Lower lobe of right lung (tissue), 2 donors: ENCODE measurements at regions not wholly inside any gene's neighbourhood (a gene's known extent, or its start where the extent isn't known, plus 50 kb on each side); places are given as distances from the start of the nearest gene placed in this dataset.

Source experiments
- ATAC-seq, 2 donors: fragments of 200-7000 bp; cut with Tn5 transposase; one replicate each; pipeline ENCODE4 v1.9.1; 2020 to 2022; ENCODE audit warnings: mild to moderate bottlenecking in 2 of 2, moderate library complexity in 2 of 2
- DNase-seq: peaks from one replicate; pipeline ENCODE4 v3.0.0-alpha.2; 2020
- H3K27ac ChIP-seq: fragments of 200-600 bp; one replicate; pipeline ENCODE4 v1.8.0; 2022
- H3K27me3 ChIP-seq: fragments of 200-600 bp; one replicate; pipeline ENCODE4 v1.8.0; 2022; ENCODE audit warnings: low read depth
- H3K36me3 ChIP-seq: fragments of 200-600 bp; one replicate; pipeline ENCODE4 v1.8.0; 2022; ENCODE audit warnings: mild to moderate bottlenecking
- H3K4me1 ChIP-seq: fragments of 200-600 bp; one replicate; pipeline ENCODE4 v1.8.0; 2022
- H3K4me3 ChIP-seq: fragments of 200-600 bp; one replicate; pipeline ENCODE4 v1.8.0; 2022; ENCODE audit warnings: mild to moderate bottlenecking
- H3K9me3 ChIP-seq: fragments of 200-600 bp; one replicate; pipeline ENCODE4 v1.8.0; 2022
- CTCF ChIP-seq: fragments of 200-600 bp; IDR thresholded peaks from one replicate; pipeline ENCODE4 v1.8.0; 2022; ENCODE audit warnings: antibody characterized with exemption, mild to moderate bottlenecking
- intact Hi-C: fragments of 100-400 bp; cut with DNase I; formaldehyde crosslinking; loops from one replicate; pipeline ENCODE4 v1.11.0; 2022
- donor health status: DM: no; HTN: yes; CAD: no; lungs with severe emphysema.

GRCh38 chr12:18967814-18968213 is 161.7 kb upstream of the PLEKHA5 start:
- Histone ChIP-seq H3K27me3 (no peaks in the 10 kb centered on the region), H3K36me3 (no peaks in the 10 kb centered on the region), H3K27ac (no peak overlapping the region), H3K4me1 (no peaks in the 10 kb centered on the region), H3K9me3 (no peaks in the 10 kb centered on the region), H3K4me3 (no peak overlapping the region)
- TF ChIP-seq CTCF, result no peak
- no peak for DNase-seq
- peak; percentile 83 to 92 for ATAC-seq
- intact Hi-C loops, result no loop called here

- no peak overlapping the region for H3K27ac ChIP-seq
- no peaks in the 10 kb centered on the region for H3K9me3 ChIP-seq
- no peaks in the 10 kb centered on the region for H3K36me3 ChIP-seq
- DNase-seq (no peak), ATAC-seq (no peak)
- no peak for TF ChIP-seq CTCF
- H3K4me3 ChIP-seq, result no peak overlapping the region
- intact Hi-C loops, result no loop called here
- no peaks in the 10 kb centered on the region for H3K4me1 ChIP-seq
- H3K27me3 ChIP-seq, result no peaks in the 10 kb centered on the region
These were observed 160.0 kb upstream of the PLEKHA5 start for GRCh38 chr12:18969512-18969911.

- H3K4me1 ChIP-seq, result no peaks in the 10 kb centered on the region
- H3K9me3 ChIP-seq, result no peaks in the 10 kb centered on the region
- no peaks in the 10 kb centered on the region for H3K36me3 ChIP-seq
- DNase-seq, result no peak
- intact Hi-C loops, result no loop called here
- H3K27me3 ChIP-seq, result no peaks in the 10 kb centered on the region
- H3K4me3 ChIP-seq, result no peak overlapping the region
- no peak overlapping the region for H3K27ac ChIP-seq
- no peak for TF ChIP-seq CTCF
- ATAC-seq, result no peak
These were observed 158.9 kb upstream of the PLEKHA5 start for GRCh38 chr12:18970603-18971002.

GRCh38 chr12:18971932-18972331 is 157.6 kb upstream of the PLEKHA5 start:
- Histone ChIP-seq H3K36me3 (no peaks in the 10 kb centered on the region), H3K4me3 (no peak overlapping the region), H3K27ac (no peak overlapping the region), H3K4me1 (no peaks in the 10 kb centered on the region), H3K27me3 (no peaks in the 10 kb centered on the region), H3K9me3 (no peaks in the 10 kb centered on the region)
- no peak for ATAC-seq
- DNase-seq, result no peak
- intact Hi-C loops, result no loop called here
- TF ChIP-seq CTCF, result no peak

- TF ChIP-seq CTCF, result no peak
- ATAC-seq, result no peak
- DNase-seq, result no peak
- Histone ChIP-seq H3K36me3 (no peaks in the 10 kb centered on the region), H3K27me3 (no peaks in the 10 kb centered on the region), H3K27ac (no peak overlapping the region), H3K9me3 (no peaks in the 10 kb centered on the region), H3K4me3 (no peak overlapping the region), H3K4me1 (no peaks in the 10 kb centered on the region)
- intact Hi-C loops, result no loop called here
These were observed 153.6 kb upstream of the PLEKHA5 start for GRCh38 chr12:18975933-18976332.
